ENCODE measurements at regions not wholly inside any gene's neighbourhood (a gene's known extent, or its start where the extent isn't known, plus 50 kb on each side); places are given as distances from the start of the nearest gene placed in this dataset.

DNA sequence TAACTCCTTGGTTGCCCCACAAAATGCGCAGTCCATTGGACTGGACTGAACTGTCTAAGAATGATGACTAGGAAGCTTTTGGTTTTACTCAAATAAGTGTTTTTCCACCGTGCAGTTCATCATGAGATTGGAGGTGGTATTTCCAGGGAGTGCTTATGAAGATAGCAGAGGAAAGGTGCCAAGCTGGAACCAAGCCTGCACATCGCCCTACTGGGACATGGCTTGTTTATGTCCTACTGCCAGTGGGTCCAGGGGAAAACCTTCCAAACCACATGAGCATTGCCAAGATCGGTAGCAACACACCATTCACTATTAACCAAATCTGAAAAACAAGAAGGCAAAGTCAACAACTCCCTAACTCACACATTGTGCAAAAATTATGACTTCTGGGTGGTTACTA, 54.7 kb upstream of the DSCAM start:
- no peak overlapping the region for H3K4me3 ChIP-seq (ENCODE audit: low read length)
- DNase-seq (ENCODE audit: low read depth, low spot score) = no peak

DNA sequence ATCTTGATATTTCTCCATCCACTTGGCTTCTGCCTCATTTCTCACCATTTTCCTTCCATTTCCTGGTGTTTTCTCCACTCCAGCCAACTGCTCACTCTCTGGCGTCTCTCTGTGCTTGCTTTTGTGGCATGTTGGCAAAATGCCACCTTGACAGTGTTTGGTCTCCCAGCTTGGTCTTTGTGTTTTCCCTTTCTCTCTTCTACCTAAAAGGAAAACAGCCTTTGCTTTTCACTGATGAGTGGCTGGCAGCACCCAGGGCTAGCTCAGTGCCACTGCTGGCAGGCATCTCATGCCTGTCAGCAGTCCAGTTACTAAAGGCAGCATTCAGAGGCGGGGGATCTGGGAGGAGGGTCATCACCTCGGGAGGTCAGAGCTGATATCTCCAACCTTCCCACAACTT, 55.3 kb upstream of the DSCAM start:
- no peak overlapping the region for H3K4me3 ChIP-seq (ENCODE audit: low read length)
- no peak for DNase-seq (ENCODE audit: low read depth, low spot score)

DNA sequence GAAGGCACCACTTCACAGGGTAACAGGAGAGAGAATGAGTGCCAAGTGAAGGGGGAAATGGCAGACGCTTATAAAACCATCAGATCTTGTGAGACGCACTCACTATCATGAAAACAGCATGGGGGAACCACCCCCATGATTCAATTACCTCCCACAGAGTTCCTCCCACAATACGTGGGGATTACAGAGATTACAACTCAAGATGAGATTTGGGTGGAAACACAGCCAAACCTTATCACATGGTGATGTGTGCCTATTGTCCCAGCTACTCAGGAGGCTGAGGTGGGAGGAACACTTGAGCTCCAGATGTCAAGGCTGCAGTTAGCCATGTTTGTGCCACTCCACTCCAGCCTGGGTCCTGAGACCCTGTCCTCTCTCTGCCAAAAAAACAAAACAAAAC, 56.0 kb upstream of the DSCAM start:
- no peak overlapping the region for H3K4me3 ChIP-seq (ENCODE audit: low read length)
- DNase-seq (ENCODE audit: low read depth, low spot score) = no peak

DNA sequence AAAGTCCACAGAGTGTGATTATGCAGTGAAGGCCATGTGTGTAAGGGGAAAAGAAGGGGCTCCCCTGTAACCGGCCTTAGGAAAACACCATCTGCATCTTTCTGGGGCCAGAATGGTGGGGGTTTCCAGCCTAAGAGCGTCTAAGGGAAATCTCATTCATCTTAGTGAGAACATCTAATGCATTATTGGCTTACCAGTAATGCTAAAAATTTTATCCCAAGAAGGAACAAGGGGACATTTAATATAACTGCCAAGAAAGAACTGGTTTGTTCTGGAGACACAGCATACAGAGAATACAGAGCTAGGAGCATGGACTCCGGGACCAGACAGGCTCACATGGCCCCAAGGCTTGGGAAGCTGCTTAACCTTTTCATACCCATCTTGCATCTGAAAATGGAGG, 58.3 kb upstream of the DSCAM start:
- no peak overlapping the region for H3K4me3 ChIP-seq (ENCODE audit: low read length)
- no peak for DNase-seq (ENCODE audit: low read depth, low spot score)

- H3K4me3 ChIP-seq (ENCODE audit: low read length) = no peak overlapping the region
- no peak for DNase-seq (ENCODE audit: low read depth, low spot score)
Measured at GRCh38 chr21:40912375-40912774, 65.4 kb upstream of the DSCAM start.

GRCh38 chr21:40915114-40915513, 68.2 kb upstream of the DSCAM start:
- DNase-seq (ENCODE audit: low read depth, low spot score) = no peak
- no peak overlapping the region for H3K4me3 ChIP-seq (ENCODE audit: low read length)

DNA sequence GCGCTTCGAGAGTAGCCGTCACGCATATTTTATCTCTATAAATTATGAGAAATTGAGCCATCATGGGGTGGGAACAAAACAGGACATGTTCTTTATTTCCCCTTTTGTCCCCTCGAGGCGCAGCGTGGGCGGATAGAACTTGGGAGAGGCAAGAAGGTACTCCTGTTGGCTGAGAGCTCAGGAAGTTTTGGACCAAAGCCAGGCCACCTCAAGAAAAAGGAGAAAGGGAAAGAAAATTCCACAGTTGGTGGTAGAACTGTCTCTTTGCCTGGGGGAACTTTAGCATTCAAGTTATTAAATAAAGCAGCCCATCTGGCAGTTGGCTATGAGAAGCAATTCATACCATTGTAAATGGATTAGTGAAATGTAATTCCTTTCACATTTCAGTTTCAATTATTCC, 76.4 kb upstream of the DSCAM start:
- H3K4me3 ChIP-seq (ENCODE audit: low read length) = no peak overlapping the region
- DNase-seq (ENCODE audit: low read depth, low spot score) = no peak

GRCh38 chr21:40923901-40924300, 76.9 kb upstream of the DSCAM start:
- no peak overlapping the region for H3K4me3 ChIP-seq (ENCODE audit: low read length)

DNA sequence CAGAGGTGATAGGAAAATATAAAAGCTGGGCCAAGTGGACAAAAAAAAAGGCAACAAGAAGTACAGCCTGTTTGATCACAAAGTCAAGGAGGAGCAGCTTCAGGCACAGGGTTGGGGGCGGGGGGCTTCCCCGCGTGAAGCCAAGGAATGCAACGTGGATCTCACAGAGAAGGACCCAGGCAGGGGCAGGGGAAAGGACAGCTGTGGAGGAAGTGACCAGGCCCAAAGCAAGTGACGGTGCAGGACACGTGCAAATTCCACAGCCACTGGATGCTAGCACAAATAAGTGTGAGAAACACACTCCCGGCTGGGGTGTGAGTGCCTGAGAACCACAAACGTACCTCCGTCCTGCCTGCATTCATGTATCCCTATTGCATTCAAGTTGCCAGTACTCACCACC, 77.7 kb upstream of the DSCAM start:
- DNase-seq (ENCODE audit: low read depth, low spot score) = no peak
- H3K4me3 ChIP-seq (ENCODE audit: low read length) = no peak overlapping the region

More at GRCh38 chr21:40923901-40924300, 76.9 kb upstream of the DSCAM start:
- no peak for DNase-seq (ENCODE audit: low read depth, low spot score)

DNA sequence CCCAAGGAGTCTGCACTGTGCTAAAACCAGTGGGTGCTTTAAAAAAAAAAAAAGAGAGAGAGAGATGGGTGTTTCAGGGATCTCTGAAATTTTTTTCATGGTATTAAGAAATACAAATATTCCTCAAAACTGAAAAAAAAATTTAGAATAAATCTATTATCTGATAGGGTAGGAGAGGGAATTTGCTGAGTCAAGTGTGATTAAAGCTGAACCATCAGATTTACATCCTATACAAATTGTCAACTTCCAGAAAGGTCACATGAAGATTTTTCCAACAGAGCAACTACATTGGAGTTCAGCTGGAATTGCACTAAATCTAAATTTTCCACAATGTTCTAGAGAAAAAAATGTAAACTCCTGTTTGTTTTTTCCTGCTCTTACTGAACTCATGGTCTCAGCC, 79.3 kb upstream of the DSCAM start:
- no peak for DNase-seq (ENCODE audit: low read depth, low spot score)
- no peak overlapping the region for H3K4me3 ChIP-seq (ENCODE audit: low read length)

- no peak overlapping the region for H3K4me3 ChIP-seq (ENCODE audit: low read length)
Measured at GRCh38 chr21:40929833-40930232, 82.9 kb upstream of the DSCAM start.

DNA sequence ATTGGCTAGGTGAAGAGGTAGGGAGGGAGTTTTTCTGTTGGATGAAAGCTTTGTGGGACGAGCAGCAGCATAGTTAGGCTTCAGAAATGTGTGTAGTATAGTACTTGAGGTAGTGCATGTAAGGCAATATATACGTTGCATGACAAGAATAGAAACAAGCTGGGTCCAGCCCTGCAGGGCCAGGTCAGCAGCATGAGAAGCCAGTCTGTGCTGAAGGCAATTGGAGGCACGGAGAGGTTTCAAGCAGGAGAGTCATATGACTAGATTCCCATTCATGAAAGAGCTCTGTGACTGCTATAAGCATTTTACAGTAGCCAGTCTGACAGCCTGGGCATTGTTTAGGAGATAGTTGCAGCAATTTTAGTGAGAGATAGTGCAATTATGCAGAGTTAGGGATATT, 84.2 kb upstream of the DSCAM start:
- no peak overlapping the region for H3K4me3 ChIP-seq (ENCODE audit: low read length)
- DNase-seq (ENCODE audit: low read depth, low spot score) = no peak

More at GRCh38 chr21:40929833-40930232, 82.9 kb upstream of the DSCAM start:
- no peak for DNase-seq (ENCODE audit: low read depth, low spot score)

DNA sequence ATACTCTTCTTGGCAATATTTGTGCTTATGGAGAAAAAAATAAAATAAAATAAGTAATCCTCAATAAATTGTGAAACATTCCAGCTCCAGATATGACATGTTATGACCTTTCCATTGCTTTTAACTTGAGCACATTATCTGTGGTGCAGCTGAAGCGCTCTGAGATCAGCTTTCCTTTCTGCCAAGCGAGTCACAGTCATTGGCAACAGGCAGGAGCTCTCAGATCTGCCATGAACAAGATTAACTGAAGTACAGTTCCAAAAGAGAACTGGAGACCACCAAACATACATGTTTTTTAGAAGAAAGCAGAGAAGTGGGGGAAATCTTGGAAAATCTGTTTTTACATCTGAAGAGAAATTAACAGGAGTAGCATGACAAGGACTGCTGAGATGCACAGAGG, 89.2 kb upstream of the DSCAM start:
- DNase-seq (ENCODE audit: low read depth, low spot score) = no peak

DNA sequence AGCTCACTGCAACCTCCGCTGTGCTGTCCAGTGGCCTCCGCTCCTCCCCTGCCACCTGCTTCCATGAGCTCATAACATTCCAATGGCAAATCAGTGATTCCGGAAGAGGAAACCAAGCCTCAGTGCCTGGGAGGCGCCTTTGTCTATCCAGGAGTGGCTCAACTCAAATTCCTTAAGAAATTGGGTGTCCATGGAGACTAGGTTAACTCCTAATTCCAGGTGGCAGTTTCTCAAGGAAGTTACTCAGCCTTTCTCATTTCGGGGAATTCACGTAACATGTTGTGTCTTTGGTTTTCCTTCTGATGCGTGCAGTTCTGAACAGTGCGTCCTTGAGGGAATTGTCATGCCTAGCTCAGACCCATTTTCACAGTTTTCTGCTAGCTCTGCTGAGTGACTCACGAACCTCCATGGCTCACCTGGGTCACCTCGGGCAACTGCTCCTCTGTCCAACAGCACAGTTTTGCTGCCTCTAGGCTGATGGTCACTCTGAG, 89.9 kb upstream of the DSCAM start:
- H3K4me3 ChIP-seq (ENCODE audit: low read length) = no peak overlapping the region
- no peak for DNase-seq (ENCODE audit: low read depth, low spot score)

More for the DNA sequence above, 89.2 kb upstream of the DSCAM start:
- no peak overlapping the region for H3K4me3 ChIP-seq (ENCODE audit: low read length)

DNA sequence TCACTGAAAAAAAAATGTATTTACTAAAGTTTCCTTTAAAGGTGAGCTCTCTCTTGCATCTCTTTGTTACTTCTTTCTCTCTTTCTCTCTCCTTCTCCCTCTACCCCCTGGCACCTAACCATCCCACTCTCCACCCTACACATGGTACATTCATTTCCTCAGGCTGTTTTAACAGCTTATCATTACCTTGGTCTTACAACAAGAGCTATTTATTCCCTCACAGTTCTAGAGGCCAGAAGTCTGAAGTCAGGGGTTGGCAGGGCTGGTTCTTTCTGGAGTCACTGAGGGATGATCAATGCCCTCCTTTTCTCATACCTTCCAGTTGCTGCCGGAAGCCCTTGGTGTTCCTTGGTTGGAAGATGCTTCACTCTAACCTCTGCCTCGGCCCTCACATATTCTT, 91.1 kb upstream of the DSCAM start:
- no peak overlapping the region for H3K4me3 ChIP-seq (ENCODE audit: low read length)
- no peak for DNase-seq (ENCODE audit: low read depth, low spot score)

- H3K4me3 ChIP-seq (ENCODE audit: low read length) = no peak overlapping the region
- no peak for DNase-seq (ENCODE audit: low read depth, low spot score)
Measured at GRCh38 chr21:40938611-40939010, 91.7 kb upstream of the DSCAM start.

- DNase-seq (ENCODE audit: low read depth, low spot score) = no peak
- no peak overlapping the region for H3K4me3 ChIP-seq (ENCODE audit: low read length)
Measured at GRCh38 chr21:40947713-40948112, 100.8 kb upstream of the DSCAM start.

GRCh38 chr21:40950970-40951369, 104.0 kb upstream of the DSCAM start:
- no peak overlapping the region for H3K4me3 ChIP-seq (ENCODE audit: low read length)
- DNase-seq (ENCODE audit: low read depth, low spot score) = no peak

GRCh38 chr21:40952551-40953323, 105.8 kb upstream of the DSCAM start:
- no peak overlapping the region for H3K4me3 ChIP-seq (ENCODE audit: low read length)
- no peak for DNase-seq (ENCODE audit: low read depth, low spot score)

- H3K4me3 ChIP-seq (ENCODE audit: low read length) = no peak overlapping the region
- no peak for DNase-seq (ENCODE audit: low read depth, low spot score)
Measured at GRCh38 chr21:40964691-40965090, 117.7 kb upstream of the DSCAM start.

- DNase-seq (ENCODE audit: low read depth, low spot score) = no peak
- H3K4me3 ChIP-seq (ENCODE audit: low read length) = no peak overlapping the region
Measured at GRCh38 chr21:40967771-40968170, 120.8 kb upstream of the DSCAM start.
